ENCODE measurements at regions not wholly inside any gene's neighbourhood (a gene's known extent, or its start where the extent isn't known, plus 50 kb on each side); places are given as distances from the start of the nearest gene placed in this dataset.
"Not testable (repeated sequence)": the region's sequence is repeated elsewhere in the genome, so short reads cannot be mapped to it uniquely, and the experiment has no call there.

GRCh38 chr4:33448948-33449347, 2728.8 kb downstream of the PCDH7 start:
- DNase-seq (ENCODE audit: insufficient read length) (no peak), FAIRE-seq (no peak)
- no peak for TF ChIP-seq POLR2A (IDR thresholded peaks at IDR 0.05; ENCODE audit: low read depth, low read length)
- TF ChIP-seq TAF1 (IDR thresholded peaks at IDR 0.05; ENCODE audit: borderline replicate concordance, low read depth, low read length) = no peak
- TF ChIP-seq POLR2AphosphoS5 (IDR thresholded peaks at IDR 0.05; ENCODE audit: low read depth, low read length) = no peak

- TF ChIP-seq POLR2A (IDR thresholded peaks at IDR 0.05; ENCODE audit: low read depth, low read length) (no peak), TAF1 (IDR thresholded peaks at IDR 0.05; ENCODE audit: borderline replicate concordance, low read depth, low read length) (no peak), POLR2AphosphoS5 (IDR thresholded peaks at IDR 0.05; ENCODE audit: low read depth, low read length) (no peak)
- no peak for FAIRE-seq
- DNase-seq (ENCODE audit: insufficient read length) = no peak
Observed at GRCh38 chr4:33453436-33453835, 2733.3 kb downstream of the PCDH7 start.

- TF ChIP-seq POLR2AphosphoS5 (IDR thresholded peaks at IDR 0.05; ENCODE audit: low read depth, low read length) = no peak
- no peak for TF ChIP-seq TAF1 (IDR thresholded peaks at IDR 0.05; ENCODE audit: borderline replicate concordance, low read depth, low read length)
- no peak for TF ChIP-seq POLR2A (IDR thresholded peaks at IDR 0.05; ENCODE audit: low read depth, low read length)
- no peak for DNase-seq (ENCODE audit: insufficient read length)
- FAIRE-seq = no peak
Observed at GRCh38 chr4:33453916-33454315, 2733.7 kb downstream of the PCDH7 start.

GRCh38 chr4:33465565-33465964, 2745.4 kb downstream of the PCDH7 start:
- TF ChIP-seq TAF1 (IDR thresholded peaks at IDR 0.05; ENCODE audit: borderline replicate concordance, low read depth, low read length) = no peak
- no peak for TF ChIP-seq POLR2A (IDR thresholded peaks at IDR 0.05; ENCODE audit: low read depth, low read length)
- TF ChIP-seq POLR2AphosphoS5 (IDR thresholded peaks at IDR 0.05; ENCODE audit: low read depth, low read length) = no peak
- DNase-seq (ENCODE audit: insufficient read length) (no peak), FAIRE-seq (no peak)

- DNase-seq (ENCODE audit: insufficient read length) (no peak), FAIRE-seq (no peak)
- TF ChIP-seq POLR2AphosphoS5 (IDR thresholded peaks at IDR 0.05; ENCODE audit: low read depth, low read length) (no peak), POLR2A (IDR thresholded peaks at IDR 0.05; ENCODE audit: low read depth, low read length) (no peak), TAF1 (IDR thresholded peaks at IDR 0.05; ENCODE audit: borderline replicate concordance, low read depth, low read length) (no peak)
Observed at GRCh38 chr4:33467291-33467690, 2747.1 kb downstream of the PCDH7 start.

GRCh38 chr4:33470805-33471204, 2750.6 kb downstream of the PCDH7 start:
- DNase-seq (ENCODE audit: insufficient read length) (no peak), FAIRE-seq (no peak)
- TF ChIP-seq TAF1 (IDR thresholded peaks at IDR 0.05; ENCODE audit: borderline replicate concordance, low read depth, low read length) (no peak), POLR2AphosphoS5 (IDR thresholded peaks at IDR 0.05; ENCODE audit: low read depth, low read length) (no peak), POLR2A (IDR thresholded peaks at IDR 0.05; ENCODE audit: low read depth, low read length) (no peak)

- DNase-seq (ENCODE audit: insufficient read length) = no peak
- no peak for FAIRE-seq
- TF ChIP-seq POLR2AphosphoS5 (IDR thresholded peaks at IDR 0.05; ENCODE audit: low read depth, low read length) = no peak
- TF ChIP-seq POLR2A (IDR thresholded peaks at IDR 0.05; ENCODE audit: low read depth, low read length) = no peak
- TF ChIP-seq TAF1 (IDR thresholded peaks at IDR 0.05; ENCODE audit: borderline replicate concordance, low read depth, low read length) = no peak
Observed at GRCh38 chr4:33477715-33478114, 2757.5 kb downstream of the PCDH7 start.

GRCh38 chr4:33482773-33483172, 2761.5 kb downstream of the ARAP2 start:
- TF ChIP-seq POLR2A (IDR thresholded peaks at IDR 0.05; ENCODE audit: low read depth, low read length) (no peak), TAF1 (IDR thresholded peaks at IDR 0.05; ENCODE audit: borderline replicate concordance, low read depth, low read length) (no peak), POLR2AphosphoS5 (IDR thresholded peaks at IDR 0.05; ENCODE audit: low read depth, low read length) (no peak)
- FAIRE-seq (no peak), DNase-seq (ENCODE audit: insufficient read length) (no peak)

GRCh38 chr4:33485111-33485510, 2759.2 kb downstream of the ARAP2 start:
- no peak for TF ChIP-seq TAF1 (IDR thresholded peaks at IDR 0.05; ENCODE audit: borderline replicate concordance, low read depth, low read length)
- TF ChIP-seq POLR2AphosphoS5 (IDR thresholded peaks at IDR 0.05; ENCODE audit: low read depth, low read length) = no peak
- no peak for TF ChIP-seq POLR2A (IDR thresholded peaks at IDR 0.05; ENCODE audit: low read depth, low read length)
- FAIRE-seq (no peak), DNase-seq (ENCODE audit: insufficient read length) (no peak)

- FAIRE-seq = no peak
- no peak for TF ChIP-seq POLR2A (IDR thresholded peaks at IDR 0.05; ENCODE audit: low read depth, low read length)
- no peak for DNase-seq (ENCODE audit: insufficient read length)
Observed at GRCh38 chr4:33493231-33493630, 2751.1 kb downstream of the ARAP2 start.

- no peak for DNase-seq (ENCODE audit: insufficient read length)
- TF ChIP-seq POLR2A (IDR thresholded peaks at IDR 0.05; ENCODE audit: low read depth, low read length) (no peak), TAF1 (IDR thresholded peaks at IDR 0.05; ENCODE audit: borderline replicate concordance, low read depth, low read length) (no peak)
- no peak for FAIRE-seq
Observed at GRCh38 chr4:33494150-33494549, 2750.2 kb downstream of the ARAP2 start.

GRCh38 chr4:33501587-33501986, 2742.7 kb downstream of the ARAP2 start:
- FAIRE-seq = not testable (repeated sequence)

GRCh38 chr4:33512397-33512796, 2731.9 kb downstream of the ARAP2 start:
- FAIRE-seq = no peak
- TF ChIP-seq POLR2AphosphoS5 (IDR thresholded peaks at IDR 0.05; ENCODE audit: low read depth, low read length) (no peak), POLR2A (IDR thresholded peaks at IDR 0.05; ENCODE audit: low read depth, low read length) (no peak), TAF1 (IDR thresholded peaks at IDR 0.05; ENCODE audit: borderline replicate concordance, low read depth, low read length) (no peak)
- no peak for DNase-seq (ENCODE audit: insufficient read length)

More at GRCh38 chr4:33501587-33501986, 2742.7 kb downstream of the ARAP2 start:
- DNase-seq (ENCODE audit: insufficient read length) = not testable (repeated sequence)
